ENCODE measurements at regions not wholly inside any gene's neighbourhood (a gene's known extent, or its start where the extent isn't known, plus 50 kb on each side); places are given as distances from the start of the nearest gene placed in this dataset.

- in situ Hi-C loops (cut with MboI; ENCODE audit: low sequenced_read_pairs) = no loop called here
These were observed 50.6 kb upstream of the CELF2 start for GRCh38 chr10:10967029-10967428.

GRCh38 chr10:10967581-10968256 is 50.0 kb upstream of the CELF2 start:
- in situ Hi-C loops (cut with MboI; ENCODE audit: low sequenced_read_pairs) = no loop called here

All from HL-60/S4 (cell line).